NCI-H2196 (cell line): ENCODE measurements at regions not wholly inside any gene's neighbourhood (a gene's known extent, or its start where the extent isn't known, plus 50 kb on each side); places are given as distances from the start of the nearest gene placed in this dataset.

ENCODE experiments used
- DNase-seq: peaks from one replicate; lab custom pipeline; 2025; ENCODE audit not compliant: unreplicated experiment; lab: John Stamatoyannopoulos, UW

- no peak for DNase-seq
These were observed 52.5 kb upstream of the C9orf72 start for GRCh38 chr9:27625751-27626150.

GRCh38 chr9:27626244-27627187 is 53.2 kb upstream of the C9orf72 start:
- no peak for DNase-seq

- no peak for DNase-seq
These were observed 53.9 kb upstream of the C9orf72 start for GRCh38 chr9:27627188-27627564.

GRCh38 chr9:27628311-27628710 is 55.0 kb upstream of the C9orf72 start:
- no peak for DNase-seq

GRCh38 chr9:27629425-27629824 is 56.1 kb upstream of the C9orf72 start:
- DNase-seq, result no peak

- no peak for DNase-seq
These were observed 59.0 kb upstream of the C9orf72 start for GRCh38 chr9:27632254-27632653.

- DNase-seq, result no peak
These were observed 60.5 kb upstream of the C9orf72 start for GRCh38 chr9:27633764-27634163.

GRCh38 chr9:27634879-27635278 is 61.6 kb upstream of the C9orf72 start:
- DNase-seq, result no peak

- DNase-seq, result no peak
These were observed 65.4 kb upstream of the C9orf72 start for GRCh38 chr9:27638716-27639115.

GRCh38 chr9:27645161-27645840 is 72.0 kb upstream of the C9orf72 start:
- DNase-seq, result no peak

- DNase-seq, result no peak
These were observed 80.0 kb upstream of the C9orf72 start for GRCh38 chr9:27653246-27653645.

GRCh38 chr9:27653957-27654356 is 80.7 kb upstream of the C9orf72 start:
- no peak for DNase-seq

GRCh38 chr9:27654629-27655285 is 81.5 kb upstream of the C9orf72 start:
- no peak for DNase-seq

- no peak for DNase-seq
These were observed 82.2 kb upstream of the C9orf72 start for GRCh38 chr9:27655441-27655840.

GRCh38 chr9:27659001-27659400 is 85.7 kb upstream of the C9orf72 start:
- no peak for DNase-seq

GRCh38 chr9:27659571-27659970 is 86.3 kb upstream of the C9orf72 start:
- no peak for DNase-seq

GRCh38 chr9:27660148-27660547 is 86.9 kb upstream of the C9orf72 start:
- no peak for DNase-seq

- DNase-seq, result no peak
These were observed 90.2 kb upstream of the C9orf72 start for GRCh38 chr9:27663526-27663925.

- DNase-seq, result no peak
These were observed 91.0 kb upstream of the C9orf72 start for GRCh38 chr9:27664121-27664779.

GRCh38 chr9:27665136-27665535 is 91.9 kb upstream of the C9orf72 start:
- DNase-seq, result no peak

- no peak for DNase-seq
These were observed 95.0 kb upstream of the C9orf72 start for GRCh38 chr9:27668280-27668679.
